ENCODE measurements at regions not wholly inside any gene's neighbourhood (a gene's known extent, or its start where the extent isn't known, plus 50 kb on each side); places are given as distances from the start of the nearest gene placed in this dataset.

DNA sequence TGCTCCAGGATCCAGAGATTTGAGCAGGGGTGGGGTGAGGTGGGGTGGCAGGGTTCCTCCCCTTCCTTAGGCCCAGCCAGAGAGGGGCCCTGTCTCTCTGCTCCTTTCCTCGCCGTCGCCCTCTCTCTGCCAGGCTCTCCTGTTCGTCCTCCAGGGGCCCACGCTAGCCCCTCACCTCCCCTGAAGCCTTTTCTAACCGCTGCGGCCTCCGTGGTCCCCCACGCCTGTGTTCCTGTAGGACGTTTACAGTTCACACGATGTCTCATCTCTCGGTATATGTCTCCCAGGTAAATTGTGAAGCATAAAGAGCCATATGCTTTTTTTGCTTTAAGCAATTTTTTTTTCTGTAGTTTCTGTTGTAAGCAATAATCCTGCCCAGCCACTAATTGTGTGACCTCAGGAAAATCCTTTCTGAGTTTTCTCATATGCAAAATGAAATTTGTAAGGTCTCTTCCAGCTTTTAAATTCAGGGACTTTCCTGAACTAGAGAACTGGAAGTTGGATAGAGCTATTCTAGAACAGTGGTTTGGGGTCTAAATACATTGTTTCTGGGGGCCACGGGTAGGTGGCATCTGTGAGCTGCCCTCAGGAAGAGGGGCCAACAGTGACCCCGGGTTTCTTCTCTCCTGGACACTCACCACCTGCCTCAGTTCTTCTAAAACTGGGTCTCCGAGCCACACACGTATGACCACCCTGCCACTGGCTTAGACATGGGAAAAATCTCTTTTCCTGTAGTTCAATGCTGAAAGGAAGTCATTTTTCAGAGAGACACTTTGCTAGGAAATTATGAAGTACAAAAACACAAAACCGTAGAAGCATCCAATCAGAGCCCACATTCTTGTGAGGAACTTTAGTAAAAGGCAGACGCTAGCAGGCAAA is 50.2 kb upstream of the ZNF366 start:
- TF ChIP-seq CTCF (IDR thresholded peaks at IDR 0.05) (no peak), POLR2A (IDR thresholded peaks at IDR 0.05) (no peak)

Measured in breast epithelium (tissue), 3 donors.